ENCODE measurements at regions not wholly inside any gene's neighbourhood (a gene's known extent, or its start where the extent isn't known, plus 50 kb on each side); places are given as distances from the start of the nearest gene placed in this dataset.

DNA sequence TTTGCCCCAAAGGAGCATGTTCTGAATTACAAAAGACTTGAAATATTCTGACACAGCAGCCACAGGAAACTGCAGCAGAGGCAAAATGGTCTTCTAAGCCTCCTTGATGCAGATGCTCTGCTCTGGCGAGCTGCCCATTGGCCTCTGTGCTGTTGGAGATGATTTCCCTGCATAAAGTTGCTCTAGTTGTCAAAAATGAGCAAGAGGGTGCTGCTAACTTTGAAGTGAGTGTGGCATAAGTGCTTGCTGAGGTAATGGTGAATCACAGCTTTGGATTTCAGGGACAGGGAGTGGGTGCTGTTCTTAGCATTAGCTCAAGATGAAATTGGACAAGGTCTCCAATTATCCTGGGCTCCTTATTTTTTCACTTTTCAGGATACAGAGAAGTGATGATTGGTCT is 435.4 kb downstream of the TMEM135 start:
- WGBS = 72% methylated on average over 1 of the region's 1 CpG
- H3K27me3 ChIP-seq (ENCODE audit: control insufficient read depth in 4 of 4, insufficient read depth in 4 of 4, low read length in 3 of 4) = no peaks in the 10 kb centered on the region
- H3K4me1 ChIP-seq (ENCODE audit: control insufficient read depth in 4 of 4, insufficient read depth in 4 of 4, low read length in 3 of 4) = no peaks in the 10 kb centered on the region
- H3K27ac ChIP-seq (ENCODE audit: low read depth in 1 of 2, low read length in 2 of 2) = no peak overlapping the region
- no peak overlapping the region for H3K9ac ChIP-seq (ENCODE audit: low read depth in 1 of 2, low read length in 2 of 2)
- no peaks in the 10 kb centered on the region for H3K9me3 ChIP-seq (ENCODE audit: control insufficient read depth in 4 of 4, low read length in 3 of 4)
- DNase-seq (ENCODE audit: low spot score) = no peak
- no peak overlapping the region for H3K4me3 ChIP-seq (ENCODE audit: low read depth in 1 of 3, low read length in 3 of 3)
- no peaks in the 10 kb centered on the region for H3K36me3 ChIP-seq (ENCODE audit: control insufficient read depth in 4 of 4, insufficient read depth in 3 of 4, low read depth in 1 of 4, low read length in 3 of 4)
- TF ChIP-seq HNF4G (IDR thresholded peaks at IDR 0.05) = no peak
- TF ChIP-seq SP1 (IDR thresholded peaks at IDR 0.05) = no peak
- TF ChIP-seq, protein P1, sequence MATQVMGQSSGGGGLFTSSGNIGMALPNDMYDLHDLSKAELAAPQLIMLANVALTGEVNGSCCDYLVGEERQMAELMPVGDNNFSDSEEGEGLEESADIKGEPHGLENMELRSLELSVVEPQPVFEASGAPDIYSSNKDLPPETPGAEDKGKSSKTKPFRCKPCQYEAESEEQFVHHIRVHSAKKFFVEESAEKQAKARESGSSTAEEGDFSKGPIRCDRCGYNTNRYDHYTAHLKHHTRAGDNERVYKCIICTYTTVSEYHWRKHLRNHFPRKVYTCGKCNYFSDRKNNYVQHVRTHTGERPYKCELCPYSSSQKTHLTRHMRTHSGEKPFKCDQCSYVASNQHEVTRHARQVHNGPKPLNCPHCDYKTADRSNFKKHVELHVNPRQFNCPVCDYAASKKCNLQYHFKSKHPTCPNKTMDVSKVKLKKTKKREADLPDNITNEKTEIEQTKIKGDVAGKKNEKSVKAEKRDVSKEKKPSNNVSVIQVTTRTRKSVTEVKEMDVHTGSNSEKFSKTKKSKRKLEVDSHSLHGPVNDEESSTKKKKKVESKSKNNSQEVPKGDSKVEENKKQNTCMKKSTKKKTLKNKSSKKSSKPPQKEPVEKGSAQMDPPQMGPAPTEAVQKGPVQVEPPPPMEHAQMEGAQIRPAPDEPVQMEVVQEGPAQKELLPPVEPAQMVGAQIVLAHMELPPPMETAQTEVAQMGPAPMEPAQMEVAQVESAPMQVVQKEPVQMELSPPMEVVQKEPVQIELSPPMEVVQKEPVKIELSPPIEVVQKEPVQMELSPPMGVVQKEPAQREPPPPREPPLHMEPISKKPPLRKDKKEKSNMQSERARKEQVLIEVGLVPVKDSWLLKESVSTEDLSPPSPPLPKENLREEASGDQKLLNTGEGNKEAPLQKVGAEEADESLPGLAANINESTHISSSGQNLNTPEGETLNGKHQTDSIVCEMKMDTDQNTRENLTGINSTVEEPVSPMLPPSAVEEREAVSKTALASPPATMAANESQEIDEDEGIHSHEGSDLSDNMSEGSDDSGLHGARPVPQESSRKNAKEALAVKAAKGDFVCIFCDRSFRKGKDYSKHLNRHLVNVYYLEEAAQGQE (IDR thresholded peaks at IDR 0.05) = no peak
- TF ChIP-seq RAD21 (IDR thresholded peaks at IDR 0.05) = no peak
- no peak for TF ChIP-seq HNF4A (conservative IDR thresholded peaks at IDR 0.05)
- no peak for TF ChIP-seq FOXA2 (IDR thresholded peaks at IDR 0.05)
- TF ChIP-seq, protein P2, sequence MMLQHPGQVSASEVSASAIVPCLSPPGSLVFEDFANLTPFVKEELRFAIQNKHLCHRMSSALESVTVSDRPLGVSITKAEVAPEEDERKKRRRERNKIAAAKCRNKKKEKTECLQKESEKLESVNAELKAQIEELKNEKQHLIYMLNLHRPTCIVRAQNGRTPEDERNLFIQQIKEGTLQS (IDR thresholded peaks at IDR 0.05) = no peak
- TF ChIP-seq, protein P3, sequence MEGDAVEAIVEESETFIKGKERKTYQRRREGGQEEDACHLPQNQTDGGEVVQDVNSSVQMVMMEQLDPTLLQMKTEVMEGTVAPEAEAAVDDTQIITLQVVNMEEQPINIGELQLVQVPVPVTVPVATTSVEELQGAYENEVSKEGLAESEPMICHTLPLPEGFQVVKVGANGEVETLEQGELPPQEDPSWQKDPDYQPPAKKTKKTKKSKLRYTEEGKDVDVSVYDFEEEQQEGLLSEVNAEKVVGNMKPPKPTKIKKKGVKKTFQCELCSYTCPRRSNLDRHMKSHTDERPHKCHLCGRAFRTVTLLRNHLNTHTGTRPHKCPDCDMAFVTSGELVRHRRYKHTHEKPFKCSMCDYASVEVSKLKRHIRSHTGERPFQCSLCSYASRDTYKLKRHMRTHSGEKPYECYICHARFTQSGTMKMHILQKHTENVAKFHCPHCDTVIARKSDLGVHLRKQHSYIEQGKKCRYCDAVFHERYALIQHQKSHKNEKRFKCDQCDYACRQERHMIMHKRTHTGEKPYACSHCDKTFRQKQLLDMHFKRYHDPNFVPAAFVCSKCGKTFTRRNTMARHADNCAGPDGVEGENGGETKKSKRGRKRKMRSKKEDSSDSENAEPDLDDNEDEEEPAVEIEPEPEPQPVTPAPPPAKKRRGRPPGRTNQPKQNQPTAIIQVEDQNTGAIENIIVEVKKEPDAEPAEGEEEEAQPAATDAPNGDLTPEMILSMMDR (IDR thresholded peaks at IDR 0.05; ENCODE audit: low read depth, low read length, missing input control) = no peak

DNA sequence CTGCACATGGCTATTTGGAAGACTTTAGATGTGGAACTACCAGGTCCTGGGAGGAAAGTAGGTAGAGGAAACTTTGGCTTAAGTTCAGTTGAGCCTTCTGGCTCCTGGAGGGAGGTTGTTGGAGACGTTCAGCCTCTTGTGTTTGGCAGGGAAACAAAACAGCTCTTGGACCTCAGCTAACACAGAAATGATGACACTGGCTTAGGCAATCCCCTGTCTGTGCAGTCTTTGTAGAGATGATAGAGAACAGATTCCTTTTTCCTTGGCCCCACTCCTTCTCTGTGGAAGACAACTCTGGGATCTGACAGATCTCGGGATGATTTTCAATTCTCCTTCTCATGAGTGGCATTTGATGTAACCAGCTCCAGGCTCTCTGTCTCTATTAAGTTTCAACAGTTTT is 428.5 kb downstream of the TMEM135 start:
- WGBS = 35% methylated on average over 2 of the region's 2 CpGs
- no peak for TF ChIP-seq RAD21 (IDR thresholded peaks at IDR 0.05)
- TF ChIP-seq JUND (IDR thresholded peaks at IDR 0.05) = no peak
- TF ChIP-seq FOXA2 (IDR thresholded peaks at IDR 0.05) = no peak
- TF ChIP-seq, protein P1 (IDR thresholded peaks at IDR 0.05) = no peak
- TF ChIP-seq TAF1 (conservative IDR thresholded peaks at IDR 0.05) = no peak
- no peak for TF ChIP-seq RXRA (IDR thresholded peaks at IDR 0.05)
- TF ChIP-seq SP1 (IDR thresholded peaks at IDR 0.05) = no peak
- TF ChIP-seq, protein P3 (IDR thresholded peaks at IDR 0.05; ENCODE audit: low read depth, low read length, missing input control) = no peak
- no peak for TF ChIP-seq EGR1 (IDR thresholded peaks at IDR 0.05; ENCODE audit: low read depth in 2 of 2)
- no peak for TF ChIP-seq YY1 (IDR thresholded peaks at IDR 0.05)
- TF ChIP-seq FOXA1 (IDR thresholded peaks at IDR 0.05) = no peak
- TF ChIP-seq, protein P2 (IDR thresholded peaks at IDR 0.05) = no peak
- no peak for TF ChIP-seq NR2F2 (IDR thresholded peaks at IDR 0.05)
- TF ChIP-seq GABPA (IDR thresholded peaks at IDR 0.05 in 1 of 2, conservative IDR thresholded peaks at IDR 0.05 in 1 of 2) = no peak
- TF ChIP-seq HNF4G (IDR thresholded peaks at IDR 0.05) = no peak
- H3K9ac ChIP-seq (ENCODE audit: low read depth in 1 of 2, low read length in 2 of 2) = no peak overlapping the region
- no peaks in the 10 kb centered on the region for H3K27me3 ChIP-seq (ENCODE audit: control insufficient read depth in 4 of 4, insufficient read depth in 4 of 4, low read length in 3 of 4)
- H3K27ac ChIP-seq (ENCODE audit: low read depth in 1 of 2, low read length in 2 of 2) = no peak overlapping the region
- no peaks in the 10 kb centered on the region for H3K9me3 ChIP-seq (ENCODE audit: control insufficient read depth in 4 of 4, low read length in 3 of 4)
- no peak overlapping the region for H3K4me3 ChIP-seq (ENCODE audit: low read depth in 1 of 3, low read length in 3 of 3)
- no peaks in the 10 kb centered on the region for H3K4me1 ChIP-seq (ENCODE audit: control insufficient read depth in 4 of 4, insufficient read depth in 4 of 4, low read length in 3 of 4)
- H3K36me3 ChIP-seq (ENCODE audit: control insufficient read depth in 4 of 4, insufficient read depth in 3 of 4, low read depth in 1 of 4, low read length in 3 of 4) = no peaks in the 10 kb centered on the region
- DNase-seq (ENCODE audit: low spot score) = no peak

Data from liver (tissue), 8 donors.